AG04449 (cell line): ENCODE measurements at regions not wholly inside any gene's neighbourhood (a gene's known extent, or its start where the extent isn't known, plus 50 kb on each side); places are given as distances from the start of the nearest gene placed in this dataset.

Experiments
- CTCF ChIA-PET: fragments of 350-600 bp; formaldehyde crosslinking; extraction: SDS; loops from one replicate; lab custom pipeline; 2021; ENCODE audit warnings: antibody characterized with exemption; lab: Yijun Ruan, JAX
- POLR2A ChIA-PET: fragments of 400-600, 350-600 bp; formaldehyde crosslinking; extraction: SDS; loops from one replicate; lab custom pipeline; 2020; ENCODE audit warnings: antibody characterized with exemption, inconsistent platforms; lab: Yijun Ruan, JAX
- DNase-seq: peaks from one replicate; pipeline ENCODE4 v3.0.0-alpha.2; 2010; ENCODE audit warnings: low read depth, low spot score
- H3K4me3 ChIP-seq: 2 replicates; pipeline ENCODE4 v1.5.1; 2011; ENCODE audit warnings: low read depth, mild to moderate bottlenecking, control low read depth, low read length
- CTCF ChIP-seq: IDR thresholded peaks from one replicate; pipeline ENCODE4 v1.5.1; 2011; ENCODE audit warnings: mild to moderate bottlenecking, moderate library complexity, low read length, control low read depth, inconsistent platforms; ENCODE audit not compliant: insufficient read depth; ENCODE audit errors: missing control alignments

- ChIA-PET CTCF (no interaction called here), POLR2A (no interaction called here)
- no peak for DNase-seq
- TF ChIP-seq CTCF = no peak
- H3K4me3 ChIP-seq = no peak overlapping the region
Measured at GRCh38 chr14:82309199-82309598, 775.5 kb upstream of the SEL1L start.

- DNase-seq = no peak
- no peak for TF ChIP-seq CTCF
- ChIA-PET CTCF (no interaction called here), POLR2A (no interaction called here)
- H3K4me3 ChIP-seq = no peak overlapping the region
Measured at GRCh38 chr14:82313889-82314288, 780.2 kb upstream of the SEL1L start.

GRCh38 chr14:82328442-82328841 lies 794.8 kb upstream of the SEL1L start:
- ChIA-PET CTCF (no interaction called here), POLR2A (no interaction called here)

GRCh38 chr14:82341261-82341810 lies 807.7 kb upstream of the SEL1L start:
- no peak for TF ChIP-seq CTCF
- no peak overlapping the region for H3K4me3 ChIP-seq
- ChIA-PET POLR2A (no interaction called here), CTCF (no interaction called here)
- DNase-seq = no peak

More at GRCh38 chr14:82328442-82328841, 794.8 kb upstream of the SEL1L start:
- H3K4me3 ChIP-seq = no peak overlapping the region
- TF ChIP-seq CTCF = no peak
- DNase-seq = no peak

GRCh38 chr14:82342596-82342995 lies 808.9 kb upstream of the SEL1L start:
- no peak for TF ChIP-seq CTCF
- CTCF ChIA-PET = no interaction called here
- POLR2A ChIA-PET = no interaction called here

GRCh38 chr14:82345184-82345583 lies 811.5 kb upstream of the SEL1L start:
- ChIA-PET POLR2A (no interaction called here), CTCF (no interaction called here)
- TF ChIP-seq CTCF = no peak
- no peak overlapping the region for H3K4me3 ChIP-seq
- DNase-seq = no peak

More at GRCh38 chr14:82342596-82342995, 808.9 kb upstream of the SEL1L start:
- H3K4me3 ChIP-seq = no peak overlapping the region
- DNase-seq = no peak
